K562 (cell line): ENCODE measurements at regions not wholly inside any gene's neighbourhood (a gene's known extent, or its start where the extent isn't known, plus 50 kb on each side); places are given as distances from the start of the nearest gene placed in this dataset.

Experiments
- ATAC-seq: fragments of 200-7000 bp; cut with Tn5 transposase; 3 replicates; pipeline ENCODE4 v1.9.1; 2020; ENCODE audit warnings: moderate library complexity
- BruUV-seq: library from RNA; stranded (reverse); fragments of 400-500 nt; replicated peaks from 2 replicates; lab custom pipeline; 2021; lab: Mats Ljungman, UMichigan
- CTCF ChIA-PET: fragments of 300-600 bp; formaldehyde crosslinking; extraction: SDS; loops from one replicate; lab custom pipeline; 2021; ENCODE audit warnings: low intra/inter-chr PET ratio; lab: Yijun Ruan, JAX
- POLR2A ChIA-PET: fragments of 300-600, 350-650 bp; sonication (Branson Sonifier 250); formaldehyde crosslinking; extraction: SDS; loops from one replicate; lab custom pipeline; 2021; ENCODE audit warnings: antibody characterized with exemption, inconsistent platforms; lab: Yijun Ruan, JAX
- DNase-seq, 4 experiments: peaks; one replicate each; pipeline versions ENCODE4 v3.0.0 to v3.0.0-alpha.2; 2011 to 2018; ENCODE audit warnings: low spot score in 3 of 4, mixed read lengths in 3 of 4; ENCODE audit errors: extremely low read depth in 1 of 4
- FAIRE-seq: peaks from 2 replicates; lab custom pipeline; 2011; peaks lifted over from hg19 to GRCh38; lab: Jason Lieb, UNC
- H2AFZ ChIP-seq: 2 replicates; pipeline ENCODE4 v1.6.0; 2011; ENCODE audit warnings: low read depth, low read length, control low read depth, inconsistent platforms
- H3K27ac ChIP-seq: fragments of 200-600 bp; 3 replicates; pipeline ENCODE4 v1.8.0; 2011; ENCODE audit warnings: low read depth, mild to moderate bottlenecking, control low read depth, inconsistent platforms, low read length, moderate library complexity, mixed read lengths; ENCODE audit errors: extremely low read depth
- H3K27me3 ChIP-seq, 2 experiments: fragments of 300-600 bp in 1 of 2; 2 replicates in 1 of 2; 3 replicates in 1 of 2; pipeline versions ENCODE4 v1.6.0 to v1.8.0; 2011; ENCODE audit warnings: inconsistent platforms in 2 of 2, low read length in 2 of 2, mild to moderate bottlenecking in 1 of 2, mixed read lengths in 1 of 2, moderate library complexity in 1 of 2; ENCODE audit not compliant: control insufficient read depth in 2 of 2, insufficient read depth in 2 of 2
- H3K36me3 ChIP-seq: fragments of 300-600 bp; 3 replicates; pipeline ENCODE4 v1.8.0; 2011; ENCODE audit warnings: mild to moderate bottlenecking, low read length, inconsistent platforms; ENCODE audit not compliant: control insufficient read depth, insufficient read depth
- H3K4me1 ChIP-seq, 2 experiments: fragments of 200-600 bp in 1 of 2; replicated peaks in 1 of 2; 2 replicates in 1 of 2; 3 replicates in 1 of 2; pipeline versions ENCODE4 v1.5.1 to v1.8.0; 2011; ENCODE audit warnings: inconsistent platforms in 2 of 2, low read length in 2 of 2, mild to moderate bottlenecking in 1 of 2, mixed read lengths in 1 of 2, moderate library complexity in 1 of 2; ENCODE audit not compliant: control insufficient read depth in 2 of 2, insufficient read depth in 2 of 2
- H3K4me2 ChIP-seq: 2 replicates; pipeline ENCODE4 v1.6.1; 2011; ENCODE audit warnings: low read length, control low read depth, inconsistent platforms, mixed read lengths; ENCODE audit not compliant: insufficient read depth
- H3K4me3 ChIP-seq: fragments of 200-600 bp; sonication (generic), shearing (Covaris generic); 2 replicates; pipeline ENCODE4 v1.5.1; 2016; ENCODE audit warnings: control low read depth, inconsistent platforms
- H3K79me2 ChIP-seq: fragments of 200-600 bp; 3 replicates; pipeline ENCODE4 v1.8.0; 2011; ENCODE audit warnings: low read length, inconsistent platforms; ENCODE audit not compliant: control insufficient read depth, insufficient read depth
- H3K9ac ChIP-seq, 2 experiments: 2 replicates each; pipeline versions ENCODE4 v1.6.0 to v1.6.1; 2011; ENCODE audit warnings: low read depth in 2 of 2, low read length in 2 of 2, control low read depth in 1 of 2, inconsistent platforms in 1 of 2, mild to moderate bottlenecking in 1 of 2, mixed read lengths in 1 of 2; ENCODE audit not compliant: insufficient read depth in 1 of 2
- H3K9me1 ChIP-seq: one replicate; pipeline ENCODE4 v1.6.0; 2011; ENCODE audit warnings: inconsistent platforms, mild to moderate bottlenecking, low read length, moderate library complexity; ENCODE audit not compliant: control insufficient read depth, insufficient read depth
- H3K9me3 ChIP-seq: replicated peaks from 2 replicates; pipeline ENCODE4 v1.5.1; 2011; ENCODE audit warnings: low read depth, low read length, inconsistent platforms; ENCODE audit not compliant: control insufficient read depth, insufficient read depth
- H4K20me1 ChIP-seq: replicated peaks from 2 replicates; pipeline ENCODE4 v1.6.1; 2011; ENCODE audit warnings: low read length, inconsistent platforms, mixed read lengths; ENCODE audit not compliant: control insufficient read depth, insufficient read depth
- JUNB ChIP-seq: fragments of 450-650 bp; formaldehyde crosslinking; conservative IDR thresholded peaks from 2 replicates; pipeline ENCODE4 v1.4.0; 2020; ENCODE audit warnings: mild to moderate bottlenecking
- NFATC3 ChIP-seq: fragments of 450-650 bp; IDR thresholded peaks from 2 replicates; pipeline ENCODE4 v1.6.1; 2017; ENCODE audit warnings: mild to moderate bottlenecking
- PHTF2 ChIP-seq: fragments of 250-450 bp; sonication (Bioruptor Pico); IDR thresholded peaks from 2 replicates; pipeline ENCODE4 v1.5.0; 2021; ENCODE audit warnings: mild to moderate bottlenecking
- ZBTB8A ChIP-seq: fragments of 450-650 bp; IDR thresholded peaks from 2 replicates; pipeline ENCODE4 v1.6.1; 2018; ENCODE audit warnings: mild to moderate bottlenecking, moderate library complexity; ENCODE audit not compliant: partially characterized antibody
- ZKSCAN1 ChIP-seq: fragments of 150-350 bp; IDR thresholded peaks from 2 replicates; pipeline ENCODE4 v1.6.1; 2016; ENCODE audit warnings: low read depth, low read length
- ZKSCAN8 ChIP-seq: fragments of 200-800 bp; sonication (Bioruptor generic); IDR thresholded peaks from 2 replicates; pipeline ENCODE4 v1.6.1; 2016; ENCODE audit warnings: missing genetic modification characterization, missing compliant biosample characterization
- ZNF41 ChIP-seq: fragments of 250-450 bp; sonication (Bioruptor Pico); conservative IDR thresholded peaks from 2 replicates; pipeline ENCODE4 v1.4.0; 2020; ENCODE audit warnings: mild to moderate bottlenecking
- WGBS: fragments of 100-300 bp; shearing (Covaris generic); methylation state at CpG from one replicate; pipeline ENCODE4 v1.1.6; 2016; ENCODE audit warnings: low coverage, mixed read lengths; ENCODE audit not compliant: insufficient coverage; ENCODE audit errors: missing lambda C conversion rate; 5-methylcytosine and 5-hydroxymethylcytosine counted together
- in situ Hi-C: fragments of 300-500 bp; cut with MboI; formaldehyde crosslinking; loops from 4 replicates; pipeline ENCODE4 v1.15.0; 2018; ENCODE audit warnings: inconsistent platforms, mixed read lengths
- intact Hi-C: fragments of 100-400 bp; cut with micrococcal nuclease; formaldehyde crosslinking; loops from 2 replicates; pipeline ENCODE4 v1.14.2; 2022

- no peak for TF ChIP-seq JUNB
- no peak for TF ChIP-seq NFATC3
These were observed 212.8 kb upstream of the KITLG start (continued) for GRCh38 chr12:88793096-88793495.

- Histone ChIP-seq H3K9me3 (peaks cover 2% of the 10 kb centered on the region; the same call in 1 of the 2 replicates), H3K9ac (no peak overlapping the region), H3K9me1 (no peaks in the 10 kb centered on the region), H3K79me2 (no peaks in the 10 kb centered on the region), H3K36me3 (no peaks in the 10 kb centered on the region), H3K27me3 (no peaks in the 10 kb centered on the region), H2AFZ (no peak overlapping the region), H4K20me1 (no peaks in the 10 kb centered on the region), H3K4me3 (no peak overlapping the region), H3K27ac (no peak overlapping the region), H3K4me1 (no peaks in the 10 kb centered on the region), H3K4me2 (no peak overlapping the region)
- TF ChIP-seq ZNF41 (CRISPR knock-in tag) (no peak), ZBTB8A (no peak), ZKSCAN8 (CRISPR knock-in tag) (no peak)
- FAIRE-seq = no peak
- in situ Hi-C loops (no loop called here), intact Hi-C loops (no loop called here)
- WGBS = 0% methylated on average over 1 of the region's 1 CpG
- ChIA-PET CTCF (no interaction called here), POLR2A (no interaction called here)
- DNase-seq = no peak
- BruUV-seq = no TSS peak
- no peak for ATAC-seq
These were observed 210.0 kb upstream of the KITLG start for GRCh38 chr12:88790231-88790630.

- no peak for DNase-seq
- no peak for ATAC-seq
- Histone ChIP-seq H2AFZ (no peak overlapping the region), H3K4me2 (no peak overlapping the region), H3K36me3 (no peaks in the 10 kb centered on the region), H3K27me3 (no peaks in the 10 kb centered on the region), H3K27ac (no peak overlapping the region), H4K20me1 (no peaks in the 10 kb centered on the region), H3K9me3 (no peaks in the 10 kb centered on the region), H3K79me2 (no peaks in the 10 kb centered on the region), H3K9me1 (no peaks in the 10 kb centered on the region), H3K4me3 (no peak overlapping the region), H3K9ac (no peak overlapping the region), H3K4me1 (no peaks in the 10 kb centered on the region)
- in situ Hi-C loops = no loop called here
- no peak for FAIRE-seq
- BruUV-seq = no TSS peak
- ChIA-PET CTCF (no interaction called here), POLR2A (no interaction called here)
- 0% methylated on average over 1 of the region's 1 CpG for WGBS
- intact Hi-C loops = no loop called here
- TF ChIP-seq PHTF2 (CRISPR knock-in tag) (no peak), ZKSCAN1 (no peak)
These were observed 203.9 kb upstream of the KITLG start for GRCh38 chr12:88784166-88784565.
